HG02981 (cell line): ENCODE measurements at regions not wholly inside any gene's neighbourhood (a gene's known extent, or its start where the extent isn't known, plus 50 kb on each side); places are given as distances from the start of the nearest gene placed in this dataset.
"Not testable (repeated sequence)": the region's sequence is repeated elsewhere in the genome, so short reads cannot be mapped to it uniquely, and the experiment has no call there.

Source experiments
- ATAC-seq: cut with Tn5 transposase; IDR thresholded peaks from one replicate; pipeline ENCODE4 v1.9.1; 2021; ENCODE audit warnings: mild to moderate bottlenecking, moderate library complexity; ENCODE audit not compliant: unreplicated experiment

GRCh38 chr6:82419132-82419581 lies 55.5 kb downstream of the TPBG start:
- peak; percentile 43 for ATAC-seq

- ATAC-seq, result no peak
Measured at GRCh38 chr6:82419859-82420258, 56.2 kb downstream of the TPBG start.

GRCh38 chr6:82430611-82431010 lies 67.0 kb downstream of the TPBG start:
- no peak for ATAC-seq

- no peak for ATAC-seq
Measured at GRCh38 chr6:82436740-82437139, 73.1 kb downstream of the TPBG start.

- no peak for ATAC-seq
Measured at GRCh38 chr6:82437701-82438100, 74.1 kb downstream of the TPBG start.

- no peak for ATAC-seq
Measured at GRCh38 chr6:82441047-82441855, 77.6 kb downstream of the TPBG start.

- no peak for ATAC-seq
Measured at GRCh38 chr6:82442061-82442719, 78.6 kb downstream of the TPBG start.

GRCh38 chr6:82458147-82458546 lies 94.5 kb downstream of the TPBG start:
- ATAC-seq, result no peak

- ATAC-seq, result no peak
Measured at GRCh38 chr6:82458705-82459104, 95.1 kb downstream of the TPBG start.

- ATAC-seq, result no peak
Measured at GRCh38 chr6:82461536-82461935, 97.9 kb downstream of the TPBG start.

GRCh38 chr6:82467338-82467737 lies 103.7 kb downstream of the TPBG start:
- ATAC-seq, result no peak

- ATAC-seq, result not testable (repeated sequence)
Measured at GRCh38 chr6:82470123-82470522, 106.5 kb downstream of the TPBG start.

- ATAC-seq, result not testable (repeated sequence)
Measured at GRCh38 chr6:82475106-82475505, 111.5 kb downstream of the TPBG start.

GRCh38 chr6:82484001-82484400 lies 120.4 kb downstream of the TPBG start:
- ATAC-seq, result no peak

- no peak for ATAC-seq
Measured at GRCh38 chr6:82484737-82485626, 121.4 kb downstream of the TPBG start.

- ATAC-seq, result no peak
Measured at GRCh38 chr6:82487895-82488294, 124.3 kb downstream of the TPBG start.

- no peak for ATAC-seq
Measured at GRCh38 chr6:82488403-82488802, 124.8 kb downstream of the TPBG start.

GRCh38 chr6:82492134-82492533 lies 128.5 kb downstream of the TPBG start:
- no peak for ATAC-seq

- no peak for ATAC-seq
Measured at GRCh38 chr6:82493467-82493866, 129.8 kb downstream of the TPBG start.

- ATAC-seq, result no peak
Measured at GRCh38 chr6:82494367-82494766, 130.8 kb downstream of the TPBG start.

- not testable (repeated sequence) for ATAC-seq
Measured at GRCh38 chr6:82501901-82502300, 138.3 kb downstream of the TPBG start.
